ENCODE measurements at regions not wholly inside any gene's neighbourhood (a gene's known extent, or its start where the extent isn't known, plus 50 kb on each side); places are given as distances from the start of the nearest gene placed in this dataset.

DNA sequence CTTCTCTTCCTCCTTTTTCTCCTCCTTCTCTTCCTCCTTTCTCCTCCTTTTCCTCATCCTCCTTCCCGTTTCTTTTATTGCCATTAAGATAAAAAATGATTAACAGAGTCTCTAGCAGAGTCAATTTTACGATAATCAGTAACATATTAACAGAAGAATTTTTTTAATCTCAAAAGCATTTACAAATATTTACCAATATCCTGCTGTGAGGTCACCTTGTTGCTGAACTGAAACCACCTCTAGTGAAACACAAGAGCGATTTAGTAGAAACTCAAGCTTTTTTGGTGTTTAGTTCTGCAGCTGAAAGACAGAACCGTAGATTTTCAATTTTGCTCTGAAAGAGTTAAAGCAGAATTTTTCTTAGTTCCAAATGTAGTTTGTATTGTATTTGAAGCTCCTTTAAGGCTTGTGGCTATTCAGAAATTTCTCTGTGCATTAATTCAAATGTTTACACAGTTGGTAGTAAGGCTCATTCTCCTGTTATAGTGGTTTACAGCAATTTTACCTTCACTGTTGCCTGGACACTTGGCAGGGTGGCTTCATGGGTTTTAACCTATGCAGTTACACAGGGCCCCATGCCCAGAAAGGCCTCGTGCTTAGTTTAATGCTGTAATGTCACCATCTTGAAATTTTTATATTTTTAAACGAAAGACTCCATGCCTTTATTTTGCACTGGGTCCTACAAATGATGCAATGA lies 1106.6 kb upstream of the FAM98A start (continued):
- TF ChIP-seq ZNF592 (IDR thresholded peaks at IDR 0.05) (no peak), SP1 (IDR thresholded peaks at IDR 0.05; ENCODE audit: low read depth, low read length) (no peak), IKZF1 (conservative IDR thresholded peaks at IDR 0.05) (0 out of 2 replicates have a peak, but pooled peaks have one; percentile 28), IKZF2 (IDR thresholded peaks at IDR 0.05) (peak; percentile 42 to 63; a peak in 3 of 4 replicates), YBX1 (IDR thresholded peaks at IDR 0.05) (no peak), NRF1 (conservative IDR thresholded peaks at IDR 0.05; ENCODE audit: low read depth, low read length) (no peak), NR2C2 (IDR thresholded peaks at IDR 0.05; ENCODE audit: borderline replicate concordance, control insufficient read depth, insufficient read length, low read depth) (no peak), JUNB (IDR thresholded peaks at IDR 0.05) (no peak)

DNA sequence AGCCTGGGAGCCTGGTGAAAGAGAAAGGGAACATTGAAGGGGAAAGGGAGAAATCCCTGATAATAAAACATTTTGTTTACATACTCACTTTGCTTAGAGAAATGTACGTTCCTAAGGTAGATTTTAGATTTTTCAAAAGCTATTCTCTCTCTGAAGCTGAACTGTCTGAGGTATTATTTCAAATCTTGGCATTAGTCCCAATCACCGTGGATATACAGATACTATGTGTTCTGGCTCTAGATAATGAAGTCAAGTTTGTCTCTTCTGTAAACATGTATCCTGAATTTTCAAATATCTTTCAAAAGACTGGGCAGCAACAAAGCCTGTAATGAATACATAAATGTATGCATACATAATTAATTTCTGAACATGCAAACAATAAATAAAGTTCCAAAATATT lies 1104.2 kb upstream of the FAM98A start:
- no TSS peak for BruUV-seq (replicated peaks)

More for the DNA sequence above, 1104.2 kb upstream of the FAM98A start:
- no peak for ATAC-seq
- ChIA-PET POLR2A (no interaction called here), RAD21 (ENCODE audit: unreplicated experiment) (no interaction called here), SMC1A (ENCODE audit: uncharacterized antibody, unreplicated experiment) (interaction anchor here (2.0 to 2.1 kb wide), 2 partner anchors 14 to 17 kb away, joined by 8 to 10 read pairs; no protein-coding TSS in a partner anchor), CTCF (no interaction called here)
- Histone ChIP-seq H3K9me3 (replicated peaks; ENCODE audit: control insufficient read depth, insufficient read depth, low read length) (no peaks in the 10 kb centered on the region), H3K79me2 (ENCODE audit: control insufficient read depth, insufficient read depth, low read length) (no peaks in the 10 kb centered on the region), H3K27me3 (replicated peaks in 1 of 2; ENCODE audit: control insufficient read depth in 2 of 2, insufficient read depth in 2 of 2, low read length in 1 of 2) (no peaks in the 10 kb centered on the region), H3K4me2 (ENCODE audit: control insufficient read depth, insufficient read depth) (no peak overlapping the region), H3K36me3 (ENCODE audit: control insufficient read depth in 2 of 2, insufficient read depth in 2 of 2, low read length in 1 of 2) (no peaks in the 10 kb centered on the region), H4K20me1 (ENCODE audit: control insufficient read depth, insufficient read depth) (no peaks in the 10 kb centered on the region), H2AFZ (ENCODE audit: control insufficient read depth, low read depth, low read length) (no peak overlapping the region), H3K4me3 (no peak overlapping the region), H3K4me1 (ENCODE audit: control insufficient read depth, insufficient read depth, low read length) (no peaks in the 10 kb centered on the region), H3K9ac (ENCODE audit: control insufficient read depth, insufficient read depth, low read length) (no peak overlapping the region), H3K27ac (ENCODE audit: control insufficient read depth, insufficient read depth) (no peak overlapping the region)
- DNase-seq (ENCODE audit: low read depth, low spot score): no peak
- in situ Hi-C loops (cut with MboI) (no loop called here), intact Hi-C loops (cut with micrococcal nuclease; ENCODE audit: unreplicated experiment) (no loop called here)
- WGBS (ENCODE audit: insufficient coverage, insufficient replicate concordance, low lambda C conversion rate, missing lambda C conversion rate): 19% methylated on average over 2 of the region's 2 CpGs
- FAIRE-seq: no peak
- TF ChIP-seq MYC (IDR thresholded peaks at IDR 0.05; ENCODE audit: insufficient read depth, insufficient read length, insufficient replicate concordance, low read length, severe bottlenecking) (no peak), TCF7 (IDR thresholded peaks at IDR 0.05; ENCODE audit: borderline replicate concordance) (no peak), POLR2A (IDR thresholded peaks at IDR 0.05; ENCODE audit: low read depth, low read length) (no peak), PAX8 (IDR thresholded peaks at IDR 0.05) (no peak), CBX5 (IDR thresholded peaks at IDR 0.05; ENCODE audit: low read depth) (no peak), TCF3 (IDR thresholded peaks at IDR 0.05; ENCODE audit: borderline replicate concordance, insufficient read depth, low read depth, low read length) (no peak), SMAD5 (IDR thresholded peaks at IDR 0.05; ENCODE audit: low read depth) (no peak), MTA2 (IDR thresholded peaks at IDR 0.05; ENCODE audit: low read depth) (no peak), FOS (IDR thresholded peaks at IDR 0.05; ENCODE audit: borderline replicate concordance, extremely low read depth, insufficient read length) (no peak), ZBED1 (IDR thresholded peaks at IDR 0.05; ENCODE audit: borderline replicate concordance) (no peak), TBL1XR1 (IDR thresholded peaks at IDR 0.05; ENCODE audit: low read depth, low read length) (no peak), IKZF1 (conservative IDR thresholded peaks at IDR 0.05) (no peak), KLF5 (IDR thresholded peaks at IDR 0.05; ENCODE audit: partially characterized antibody) (no peak), BACH1 (IDR thresholded peaks at IDR 0.05; ENCODE audit: borderline replicate concordance) (no peak)
- TF ChIP-seq, protein P1, sequence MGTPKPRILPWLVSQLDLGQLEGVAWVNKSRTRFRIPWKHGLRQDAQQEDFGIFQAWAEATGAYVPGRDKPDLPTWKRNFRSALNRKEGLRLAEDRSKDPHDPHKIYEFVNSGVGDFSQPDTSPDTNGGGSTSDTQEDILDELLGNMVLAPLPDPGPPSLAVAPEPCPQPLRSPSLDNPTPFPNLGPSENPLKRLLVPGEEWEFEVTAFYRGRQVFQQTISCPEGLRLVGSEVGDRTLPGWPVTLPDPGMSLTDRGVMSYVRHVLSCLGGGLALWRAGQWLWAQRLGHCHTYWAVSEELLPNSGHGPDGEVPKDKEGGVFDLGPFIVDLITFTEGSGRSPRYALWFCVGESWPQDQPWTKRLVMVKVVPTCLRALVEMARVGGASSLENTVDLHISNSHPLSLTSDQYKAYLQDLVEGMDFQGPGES (IDR thresholded peaks at IDR 0.05): no peak

Measured in GM12878 (cell line).